ENCODE measurements at regions not wholly inside any gene's neighbourhood (a gene's known extent, or its start where the extent isn't known, plus 50 kb on each side); places are given as distances from the start of the nearest gene placed in this dataset.

GRCh38 chr14:51518711-51519110 is 133.0 kb upstream of the FRMD6 start:
- no peak for DNase-seq

- DNase-seq: no peak
Measured at GRCh38 chr14:51520087-51520486, 131.6 kb upstream of the FRMD6 start.

GRCh38 chr14:51521764-51522163 is 129.9 kb upstream of the FRMD6 start:
- no peak for DNase-seq

- DNase-seq: no peak
Measured at GRCh38 chr14:51523243-51523642, 128.5 kb upstream of the FRMD6 start.

- DNase-seq: no peak
Measured at GRCh38 chr14:51525739-51526138, 126.0 kb upstream of the FRMD6 start.

GRCh38 chr14:51527073-51527472 is 124.6 kb upstream of the FRMD6 start:
- DNase-seq: no peak

- no peak for DNase-seq
Measured at GRCh38 chr14:51529736-51530135, 122.0 kb upstream of the FRMD6 start.

GRCh38 chr14:51533160-51533559 is 118.5 kb upstream of the FRMD6 start:
- no peak for DNase-seq

GRCh38 chr14:51533872-51534553 is 117.7 kb upstream of the FRMD6 start:
- DNase-seq: no peak

- peak in 2 of 3 experiments; percentile 18 to 68 for DNase-seq
Measured at GRCh38 chr14:51534610-51535011, 117.1 kb upstream of the FRMD6 start.

- no peak for DNase-seq
Measured at GRCh38 chr14:51535443-51536044, 116.2 kb upstream of the FRMD6 start.

- DNase-seq: no peak
Measured at GRCh38 chr14:51538973-51539372, 112.7 kb upstream of the FRMD6 start.

- no peak for DNase-seq
Measured at GRCh38 chr14:51539571-51540037, 112.1 kb upstream of the FRMD6 start.

GRCh38 chr14:51540364-51540763 is 111.3 kb upstream of the FRMD6 start:
- no peak for DNase-seq

- no peak for DNase-seq
Measured at GRCh38 chr14:51544471-51544870, 107.2 kb upstream of the FRMD6 start.

GRCh38 chr14:51544901-51545300 is 106.8 kb upstream of the FRMD6 start:
- DNase-seq: no peak

GRCh38 chr14:51545396-51545795 is 106.3 kb upstream of the FRMD6 start:
- DNase-seq: no peak

- no peak for DNase-seq
Measured at GRCh38 chr14:51546099-51546498, 105.6 kb upstream of the FRMD6 start.

- peak; percentile 11 to 70 (median 35) for DNase-seq
Measured at GRCh38 chr14:51546603-51547258, 105.0 kb upstream of the FRMD6 start.

GRCh38 chr14:51547260-51547659 is 104.5 kb upstream of the FRMD6 start:
- DNase-seq: peak in 1 of 3 experiments; percentile 47

- no peak for DNase-seq
Measured at GRCh38 chr14:51547701-51548100, 104.0 kb upstream of the FRMD6 start.

- DNase-seq: peak in 2 of 3 experiments; percentile 10 to 60
Measured at GRCh38 chr14:51548187-51548586, 103.5 kb upstream of the FRMD6 start.

- DNase-seq: no peak
Measured at GRCh38 chr14:51550636-51551035, 101.1 kb upstream of the FRMD6 start.

- DNase-seq: peak in 2 of 3 experiments; percentile 12 to 39
Measured at GRCh38 chr14:51552275-51552674, 99.4 kb upstream of the FRMD6 start.
